GM19463 (cell line): ENCODE measurements at regions not wholly inside any gene's neighbourhood (a gene's known extent, or its start where the extent isn't known, plus 50 kb on each side); places are given as distances from the start of the nearest gene placed in this dataset.

Source experiments
- ATAC-seq: cut with Tn5 transposase; IDR thresholded peaks from one replicate; pipeline ENCODE4 v1.9.1; 2021; ENCODE audit warnings: mild to moderate bottlenecking, moderate library complexity; ENCODE audit not compliant: unreplicated experiment

DNA sequence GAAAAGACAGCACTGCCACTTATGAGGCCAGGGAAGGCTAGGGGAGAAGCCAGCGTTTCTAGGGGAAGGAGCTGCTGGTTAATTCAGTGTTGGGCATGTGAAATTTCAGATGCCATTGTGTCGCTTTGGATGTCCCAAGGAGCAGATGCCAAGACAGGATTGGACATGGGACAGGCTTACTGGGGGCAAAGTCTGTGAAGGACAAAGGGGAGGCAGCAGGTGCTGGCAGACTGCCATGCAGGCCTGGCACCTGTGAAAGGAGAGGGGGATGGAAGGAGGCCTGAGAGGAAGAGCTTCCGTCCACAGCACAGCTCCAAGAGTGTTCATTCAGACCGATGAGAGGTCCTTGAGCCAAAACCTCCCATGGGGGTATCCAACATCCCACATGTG is 255.5 kb upstream of the RPL38 start:
- ATAC-seq, result no peak

DNA sequence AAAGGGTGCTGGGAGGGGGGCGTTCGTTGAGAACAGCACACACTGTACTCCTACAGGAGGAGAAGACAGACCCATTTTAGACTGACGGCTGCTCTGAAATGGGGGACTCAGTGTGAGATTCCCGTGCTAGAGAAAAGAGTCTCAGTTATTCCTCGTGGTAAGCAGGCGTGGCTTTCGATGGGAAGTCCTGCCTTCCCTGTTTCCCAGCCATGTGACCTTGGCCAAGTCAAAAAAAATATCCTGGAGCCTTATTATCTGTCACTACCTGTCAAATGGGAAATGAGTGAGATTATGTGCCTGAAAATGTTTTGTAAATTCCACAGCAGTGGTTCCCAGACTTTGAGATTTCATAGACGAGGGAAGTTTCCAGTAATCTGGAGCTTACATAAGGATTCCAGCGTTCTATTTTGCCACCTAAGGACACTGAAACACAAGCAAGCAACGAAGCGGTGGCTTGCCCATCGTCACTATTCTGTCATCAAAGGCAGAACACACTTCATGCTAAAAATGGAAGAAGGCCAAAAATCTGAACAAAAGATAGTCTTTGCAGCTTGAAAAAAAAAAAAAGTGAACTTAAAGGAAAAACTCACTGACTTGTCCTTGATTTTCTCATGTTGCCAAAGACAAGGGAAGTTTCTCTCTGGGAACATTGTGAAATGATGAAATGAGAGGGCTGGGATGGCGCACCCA is 253.4 kb upstream of the RPL38 start:
- ATAC-seq, result no peak

DNA sequence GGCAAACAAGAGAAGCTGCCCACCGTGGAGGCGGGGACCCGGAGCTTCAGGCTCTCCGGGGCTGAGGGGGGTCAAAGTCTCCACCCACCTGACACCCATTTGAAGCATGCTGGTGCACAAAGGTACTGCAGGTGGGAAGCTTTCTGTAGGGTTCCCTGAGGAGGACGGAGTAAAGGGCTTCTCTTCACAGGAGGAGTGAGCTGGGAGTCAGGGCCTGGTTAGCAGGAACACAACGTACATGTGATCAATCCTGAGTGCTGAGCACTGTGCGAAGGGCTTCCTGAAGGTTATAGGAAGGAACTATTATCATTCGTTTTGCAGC is 252.9 kb upstream of the RPL38 start:
- ATAC-seq, result no peak

DNA sequence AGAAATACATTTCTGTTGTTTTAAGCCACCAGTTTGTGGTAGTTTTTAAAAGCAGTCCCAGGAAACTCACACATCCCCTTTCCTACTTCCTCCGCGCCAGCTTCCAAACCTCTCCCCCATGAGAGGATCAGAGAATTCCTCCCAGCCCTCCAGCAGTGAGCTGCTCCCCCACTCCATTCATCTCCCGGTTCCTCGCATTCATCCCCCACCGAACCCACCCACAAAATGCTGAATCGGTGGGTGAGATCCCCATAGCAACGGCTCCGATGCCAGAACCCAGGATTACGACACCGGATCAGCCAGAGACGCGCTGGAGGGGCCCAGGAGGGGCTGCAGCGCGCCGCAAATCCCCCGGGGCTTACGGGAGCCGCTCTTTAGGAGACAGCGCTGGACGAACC is 251.4 kb upstream of the RPL38 start:
- ATAC-seq, result no peak

DNA sequence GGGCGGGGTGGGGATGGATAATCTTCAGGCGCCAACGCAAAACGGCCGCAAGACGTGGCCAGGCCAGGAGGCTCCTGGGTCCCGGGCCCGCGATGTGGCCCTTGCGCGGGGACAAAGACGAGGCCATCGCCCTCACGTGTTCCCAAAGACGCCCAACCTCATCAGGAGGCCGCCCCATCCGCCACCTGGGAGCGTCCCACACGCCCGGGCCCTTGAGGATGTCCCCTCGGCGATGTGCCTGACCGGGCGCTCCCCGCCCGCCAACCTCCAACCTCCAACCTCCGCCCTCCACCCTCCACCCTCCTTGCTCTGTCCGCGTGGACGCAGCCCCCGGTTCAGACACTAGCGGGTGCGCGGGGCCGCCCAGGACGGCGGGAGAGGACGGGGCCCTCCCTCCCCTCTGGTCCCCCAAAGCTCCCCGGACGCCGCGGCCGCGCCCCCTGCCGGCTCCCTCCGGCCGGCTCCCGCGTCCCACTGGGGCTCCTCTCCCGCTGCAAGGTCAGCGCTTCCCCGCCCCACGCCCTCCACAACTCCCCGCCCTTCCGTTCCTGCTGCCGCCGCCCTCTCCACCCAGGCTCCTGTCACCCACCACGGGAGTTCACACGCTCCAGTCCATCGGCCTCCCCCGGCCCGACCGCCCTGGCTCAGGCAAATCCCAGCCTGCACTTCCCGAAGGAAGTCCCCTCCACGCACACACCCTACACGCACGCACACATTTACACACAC is 250.8 kb upstream of the RPL38 start:
- ATAC-seq, result no peak

DNA sequence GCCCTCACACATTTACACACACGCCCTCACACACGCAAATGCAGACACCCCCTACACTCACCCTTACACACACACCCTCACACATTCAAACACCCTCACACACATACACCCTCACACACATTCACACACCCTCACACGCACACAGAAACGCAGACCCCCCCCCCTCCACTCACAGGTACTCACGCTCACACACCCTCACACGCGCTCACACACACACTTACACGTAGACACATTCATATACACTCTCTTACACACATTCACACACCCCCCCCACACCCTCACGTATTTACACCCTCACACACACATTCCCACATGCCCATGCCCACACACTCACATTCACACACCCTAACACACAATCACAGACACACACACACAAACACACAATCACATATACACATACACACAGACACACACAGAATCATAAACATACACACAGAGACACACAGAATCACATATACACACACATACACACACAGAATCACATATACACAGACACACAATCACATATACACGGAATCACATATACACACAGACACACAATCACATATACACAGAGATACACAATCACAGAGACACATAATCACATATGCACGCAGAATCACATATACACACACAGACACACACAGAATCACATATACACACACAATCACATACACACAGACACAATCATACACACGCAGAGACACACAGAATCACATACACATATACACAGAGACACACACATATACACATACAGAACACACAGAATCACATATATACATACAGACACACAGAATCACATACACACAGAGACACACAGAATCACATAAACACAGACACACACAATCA is 250.1 kb upstream of the RPL38 start:
- no peak for ATAC-seq

DNA sequence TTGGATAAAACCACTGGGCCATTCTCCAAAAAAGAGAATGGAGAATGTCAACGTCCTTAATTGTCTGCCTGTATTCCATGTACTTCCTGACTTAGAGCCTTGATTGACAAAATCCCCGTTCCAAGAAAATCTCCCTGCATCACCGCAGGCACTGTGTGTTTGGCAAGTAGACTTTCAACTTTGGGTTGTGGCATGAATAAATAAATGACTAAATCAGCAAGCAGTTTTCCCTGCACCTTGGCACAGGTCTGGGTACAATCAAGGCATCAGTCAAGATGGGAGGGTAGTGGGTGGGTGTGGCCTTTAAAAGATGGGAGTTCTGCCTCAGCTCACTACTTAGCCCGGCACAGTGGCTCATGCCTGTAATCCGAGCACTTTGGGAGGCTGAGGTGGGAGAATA is 248.5 kb upstream of the RPL38 start:
- no peak for ATAC-seq

DNA sequence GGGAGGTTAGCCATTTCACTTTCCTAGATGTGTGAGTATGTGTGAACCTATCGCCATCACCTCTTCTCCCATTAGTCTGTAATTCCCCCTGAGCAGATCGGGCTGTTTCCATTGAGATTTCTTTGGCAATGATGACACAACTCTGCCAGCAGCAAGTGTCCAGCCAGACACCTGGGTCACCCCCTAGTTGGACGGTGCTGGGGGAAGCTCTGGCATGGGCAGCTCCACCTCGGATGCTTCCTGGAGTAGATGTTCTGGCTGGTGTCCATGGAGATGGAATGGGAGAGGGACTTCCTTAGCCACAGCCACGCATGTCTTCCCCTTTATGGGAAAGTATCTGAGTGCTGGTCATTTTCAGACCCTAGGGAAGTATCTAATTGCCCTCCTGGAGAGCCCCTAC is 247.9 kb upstream of the RPL38 start:
- no peak for ATAC-seq

DNA sequence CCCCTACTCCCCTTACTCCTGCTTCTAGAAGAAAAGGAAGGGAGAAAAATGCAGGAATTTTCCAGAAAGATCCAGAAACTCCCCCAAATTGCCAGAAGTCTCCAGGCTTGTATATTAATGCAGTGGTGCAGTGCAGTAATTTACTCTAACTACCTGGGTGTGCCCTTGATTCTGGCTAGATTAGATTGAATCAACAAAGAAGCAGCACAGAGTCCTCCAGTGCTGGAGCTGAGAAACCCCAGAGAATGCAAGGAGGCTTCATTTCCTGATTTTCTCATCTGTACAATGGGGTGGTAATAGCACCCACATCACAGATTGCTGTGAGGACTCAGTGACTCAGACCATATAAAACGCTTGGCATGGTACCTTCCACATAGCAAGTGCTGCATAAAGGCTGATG is 247.3 kb upstream of the RPL38 start:
- ATAC-seq, result no peak

DNA sequence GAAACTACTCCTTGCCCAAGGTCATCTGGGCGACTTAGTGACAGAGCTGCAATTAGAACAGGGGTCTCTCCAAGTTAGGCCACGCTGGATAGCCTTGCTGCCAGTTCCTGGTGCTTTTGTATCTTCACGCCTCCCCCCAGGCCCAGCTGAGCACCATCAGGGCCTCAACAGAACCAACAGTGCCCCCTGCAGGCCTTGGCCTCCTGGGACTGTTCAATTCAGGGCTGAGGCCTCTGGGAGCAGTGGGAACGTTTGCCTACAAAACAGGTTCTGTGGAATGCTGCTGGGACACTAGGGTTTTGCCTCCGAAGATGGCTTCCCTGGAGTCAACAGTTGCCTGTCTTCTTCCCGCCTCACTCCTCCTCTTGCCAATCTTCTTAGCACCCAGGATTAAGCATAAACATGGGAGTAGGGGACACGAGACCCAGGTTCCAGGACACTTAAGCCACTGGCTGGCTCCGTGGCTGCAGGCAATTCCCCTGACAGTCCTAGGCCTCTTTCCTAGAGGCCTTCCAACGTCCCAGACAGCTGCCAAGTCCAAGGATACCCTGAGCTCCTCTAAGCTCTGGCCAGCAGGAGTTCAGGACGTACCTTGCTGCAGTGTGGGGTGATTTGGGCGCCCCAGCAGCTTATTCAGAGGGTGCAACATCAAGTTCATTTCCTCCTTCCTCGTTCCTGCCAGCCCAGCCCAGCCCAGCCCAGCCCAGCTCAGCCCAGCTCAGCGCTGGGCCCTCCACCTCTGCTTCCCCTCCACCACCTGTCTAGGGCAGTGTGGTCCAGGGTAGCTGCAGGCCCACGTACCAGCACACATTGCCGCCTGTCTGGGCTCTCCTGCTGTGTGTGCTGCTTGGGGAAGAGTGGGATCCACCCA is 246.6 kb upstream of the RPL38 start:
- no peak for ATAC-seq

DNA sequence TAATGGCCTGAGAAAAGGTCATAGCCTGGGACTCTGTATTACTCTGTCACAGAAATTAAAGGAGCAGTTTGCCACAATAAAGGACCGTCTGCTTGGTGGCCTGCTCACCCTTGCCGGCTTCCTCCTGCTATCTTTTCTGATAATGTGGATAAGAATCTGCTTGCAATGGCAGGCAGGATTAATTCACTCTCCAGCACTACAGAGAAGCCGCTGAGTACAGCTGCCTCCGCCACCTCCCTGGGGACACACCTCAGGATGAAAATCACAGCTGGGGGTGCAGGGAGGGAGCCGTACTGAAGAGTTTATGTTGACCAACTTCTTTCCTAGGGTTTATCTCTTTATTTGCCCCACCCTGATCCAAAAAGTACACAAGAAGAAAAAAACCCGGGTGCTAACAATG is 245.9 kb upstream of the RPL38 start:
- ATAC-seq, result no peak

DNA sequence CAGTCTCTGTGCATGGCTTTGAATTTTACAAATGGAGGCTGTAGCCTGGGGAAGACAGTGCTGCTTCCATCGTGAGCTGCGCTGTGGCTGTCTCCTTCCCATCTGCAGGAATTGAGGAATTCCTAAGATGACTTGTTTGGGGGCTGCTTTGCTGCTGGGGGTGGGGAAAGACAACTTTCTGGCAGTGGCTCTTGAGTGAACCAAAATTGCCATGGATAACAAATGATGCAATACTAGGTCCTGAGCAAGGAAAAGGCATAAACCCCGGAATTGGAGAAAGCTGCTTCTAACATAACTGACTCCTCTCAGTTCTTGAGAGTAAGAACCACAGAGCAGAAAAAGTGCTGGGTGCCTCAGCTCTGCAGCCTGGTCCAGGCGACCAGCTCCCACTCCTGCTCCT is 245.0 kb upstream of the RPL38 start:
- no peak for ATAC-seq

DNA sequence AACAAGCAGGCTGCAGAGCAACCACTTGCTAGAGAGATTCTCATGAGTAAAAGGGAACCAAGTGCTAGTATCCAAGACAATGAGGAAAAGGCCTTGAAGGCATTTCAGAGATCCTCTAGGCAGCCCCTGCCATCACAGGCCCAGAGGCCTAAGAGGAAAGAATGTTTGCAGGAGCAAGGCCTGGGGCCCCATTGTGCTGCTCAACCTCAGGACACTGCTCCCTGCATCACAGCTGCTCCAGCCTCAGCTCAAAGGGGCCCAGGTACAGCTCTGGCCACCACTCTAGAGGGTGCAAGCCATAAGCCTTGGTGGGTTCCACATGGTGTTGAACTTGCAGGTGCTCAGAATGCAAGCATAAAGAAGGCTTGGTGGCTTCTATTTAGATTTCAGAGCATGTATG is 243.0 kb upstream of the RPL38 start:
- no peak for ATAC-seq

DNA sequence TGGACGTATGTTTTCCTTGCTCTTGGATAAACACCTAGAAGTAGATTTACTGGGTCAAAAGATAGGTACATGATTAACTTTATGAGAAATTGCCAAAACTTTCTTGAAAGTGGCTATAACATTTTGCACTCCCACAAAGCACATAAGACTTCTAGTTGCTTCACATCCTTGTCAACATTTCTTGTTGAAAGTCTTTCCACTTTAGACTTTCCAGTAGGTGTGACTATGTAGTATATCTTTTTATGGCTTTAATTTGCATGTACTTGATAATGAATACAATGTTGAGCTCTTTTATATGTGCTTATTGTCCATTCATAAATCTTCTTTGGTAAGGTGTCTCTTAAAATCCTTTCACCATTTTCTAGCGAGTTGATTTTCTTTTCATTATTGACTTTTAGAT is 241.2 kb upstream of the RPL38 start:
- ATAC-seq, result no peak

DNA sequence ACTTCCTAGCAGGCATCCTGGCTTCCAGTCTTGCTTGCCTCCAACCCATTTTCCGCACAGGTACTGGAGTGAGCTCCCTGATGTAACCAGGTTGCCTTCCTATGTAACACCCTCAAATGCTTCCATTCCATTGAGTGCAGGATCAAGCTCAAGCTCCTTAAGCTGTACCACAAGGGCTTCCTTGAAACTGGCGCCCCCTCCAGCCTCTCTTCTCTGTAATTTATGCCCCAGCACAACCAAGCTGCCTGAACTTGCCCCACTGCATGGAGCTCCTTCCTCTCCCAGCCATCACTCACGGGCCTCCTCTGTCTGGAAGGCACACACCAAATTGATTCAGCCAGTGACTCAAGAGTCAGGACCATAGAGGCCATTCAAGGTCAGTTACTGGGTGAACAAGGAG is 234.8 kb upstream of the RPL38 start:
- ATAC-seq, result no peak

DNA sequence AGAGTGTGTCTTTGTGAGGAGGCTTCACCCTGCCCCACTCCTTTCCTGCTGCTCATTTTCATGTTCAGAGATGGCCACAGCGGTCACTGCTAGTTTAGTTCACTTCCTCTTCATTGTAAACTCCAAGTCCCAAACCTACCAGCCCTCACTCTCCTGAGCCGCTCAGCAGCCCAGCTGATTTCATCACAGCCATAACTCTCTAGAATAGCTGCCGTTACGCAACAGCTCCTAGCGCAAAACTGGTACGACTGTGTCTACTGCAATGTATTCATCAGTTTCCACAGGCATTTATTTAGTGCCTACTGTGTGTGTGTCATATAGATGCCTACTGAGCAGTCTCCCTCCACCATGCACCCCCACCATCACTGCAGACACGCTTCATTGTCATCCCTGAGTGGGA is 233.5 kb upstream of the RPL38 start:
- ATAC-seq, result no peak

DNA sequence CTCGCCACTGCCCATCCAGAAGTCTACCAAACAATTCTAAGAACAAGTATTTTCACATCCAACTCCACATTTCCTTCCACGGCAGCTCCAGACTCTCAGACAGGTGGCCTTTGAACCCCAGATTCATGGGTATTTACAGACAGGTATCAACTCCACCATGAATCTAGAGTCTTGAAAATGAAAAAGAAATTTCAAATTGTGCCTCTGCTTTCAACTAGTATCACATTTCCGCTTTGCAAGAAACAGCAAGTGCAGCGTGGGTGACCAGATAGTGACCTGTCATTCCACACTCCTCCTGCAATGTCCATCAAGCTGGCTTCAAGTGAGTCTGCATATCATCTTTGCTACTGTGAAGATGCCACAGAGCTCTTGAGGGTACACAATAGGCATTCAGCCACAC is 232.4 kb upstream of the RPL38 start:
- no peak for ATAC-seq

DNA sequence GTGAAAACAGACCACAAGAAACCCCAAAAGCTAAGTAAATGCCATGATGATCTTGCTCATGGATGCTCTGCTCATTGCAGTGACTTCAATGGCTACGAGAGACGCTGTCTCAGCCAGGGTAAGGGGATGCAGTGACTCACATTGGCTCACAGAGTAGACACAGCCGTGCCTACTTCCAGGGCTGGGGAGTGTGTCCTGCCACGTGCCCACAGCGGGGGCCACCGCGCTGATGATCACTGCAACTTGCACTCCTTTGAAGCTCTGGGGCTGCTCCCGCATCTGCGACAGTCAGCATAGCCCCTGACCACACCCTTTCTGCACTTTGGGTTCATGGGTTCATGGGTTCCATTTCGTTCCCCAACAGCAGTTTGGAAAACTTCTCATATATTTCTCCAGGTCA is 231.4 kb upstream of the RPL38 start:
- no peak for ATAC-seq

DNA sequence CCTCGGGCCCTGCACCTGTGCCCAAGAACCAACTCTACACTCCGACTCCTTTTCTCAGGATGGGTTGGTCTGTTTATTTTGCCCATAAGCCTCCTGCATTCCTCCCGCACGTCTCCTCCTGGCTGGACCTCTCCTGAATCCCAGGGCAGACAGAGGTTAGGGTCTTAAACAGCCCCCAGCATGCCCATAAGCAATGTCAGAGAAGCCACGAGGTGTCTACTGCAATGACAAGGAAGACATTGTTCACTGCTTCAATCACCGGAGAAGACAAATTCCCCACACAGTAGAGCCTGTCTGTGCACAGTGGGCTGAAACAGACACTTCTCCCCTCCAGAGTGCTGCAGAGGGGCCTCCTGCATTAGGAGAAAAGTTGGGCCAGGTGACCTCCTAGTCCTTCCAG is 230.6 kb upstream of the RPL38 start:
- ATAC-seq, result no peak

DNA sequence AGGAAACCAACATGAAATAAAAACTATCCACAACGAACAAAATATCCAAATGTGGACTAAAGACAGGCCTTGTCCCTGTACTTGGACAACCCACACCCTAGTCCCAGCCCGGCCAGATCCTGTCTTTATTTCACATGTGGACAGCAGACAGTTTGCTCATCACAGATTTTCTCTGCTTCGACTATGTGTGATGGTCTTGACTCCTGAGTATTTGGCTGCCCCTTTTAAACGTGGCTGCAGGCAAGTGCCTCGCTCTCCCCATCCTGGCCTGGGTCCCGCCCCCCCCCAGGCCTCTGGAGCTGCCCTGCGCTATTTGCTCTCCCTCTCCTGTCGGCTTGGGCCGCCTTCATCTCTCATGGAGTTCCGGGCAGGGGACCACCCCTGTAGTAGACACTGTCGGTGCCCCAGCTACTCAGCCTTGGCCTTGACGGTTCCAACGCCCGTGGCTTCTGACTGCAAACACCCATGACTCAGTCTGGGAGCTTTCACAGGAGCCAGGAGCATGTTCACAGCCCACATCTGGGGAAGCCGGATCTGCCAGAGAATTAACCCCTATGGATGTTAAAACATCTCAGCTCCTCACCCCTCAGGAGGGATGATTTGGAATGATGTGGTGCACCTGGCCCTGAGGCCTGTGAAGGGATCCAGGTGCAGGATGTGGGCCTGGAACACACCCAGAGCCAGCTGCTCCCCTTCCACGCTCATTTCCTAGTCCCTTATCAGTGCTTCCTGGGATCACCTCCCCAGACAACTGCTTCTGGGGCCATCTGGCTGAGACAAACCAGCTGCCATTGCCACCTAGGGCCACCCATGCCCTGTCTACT is 229.7 kb upstream of the RPL38 start:
- ATAC-seq, result no peak
